ENCODE measurements at regions not wholly inside any gene's neighbourhood (a gene's known extent, or its start where the extent isn't known, plus 50 kb on each side); places are given as distances from the start of the nearest gene placed in this dataset.
A peak's percentile ranks its signal among the peaks of the same experiment; 100 is the strongest.

DNA sequence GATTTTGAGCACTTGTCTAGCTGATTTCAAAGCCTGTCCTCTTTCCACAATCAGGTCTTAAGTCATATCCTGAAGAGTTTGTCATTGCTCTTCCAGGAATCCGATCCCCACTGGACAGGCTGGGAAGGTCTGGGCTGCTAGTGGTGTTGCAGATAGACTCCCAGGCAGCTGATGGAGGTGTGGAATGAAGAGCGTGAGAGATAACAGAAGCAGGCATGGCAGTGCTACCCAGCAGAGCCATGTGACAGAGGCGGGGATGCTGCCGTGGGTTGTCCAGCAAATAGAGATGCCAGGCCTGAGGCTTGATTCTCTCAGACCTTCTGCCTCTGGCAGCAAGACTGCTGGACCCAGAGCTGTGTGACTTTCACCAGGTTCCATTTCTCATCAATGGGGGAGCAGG lies 116.5 kb upstream of the EEPD1 start:
- TF ChIP-seq SIN3A (IDR thresholded peaks at IDR 0.05; ENCODE audit: borderline replicate concordance, low read depth, low read length) (no peak), CTCF (IDR thresholded peaks at IDR 0.05) (no peak), POLR2AphosphoS5 (IDR thresholded peaks at IDR 0.05; ENCODE audit: low read depth, low read length) (no peak), TAF1 (IDR thresholded peaks at IDR 0.05; ENCODE audit: borderline replicate concordance, low read depth, low read length) (no peak), USF2 (IDR thresholded peaks at IDR 0.05; ENCODE audit: borderline replicate concordance, low read depth, low read length) (0 out of 2 replicates have a peak, but pooled peaks have one; percentile 3), REST (IDR thresholded peaks at IDR 0.05; ENCODE audit: low read depth, low read length) (no peak), NFIC (IDR thresholded peaks at IDR 0.05; ENCODE audit: borderline replicate concordance) (no peak), PBX3 (IDR thresholded peaks at IDR 0.05) (peak; percentile 56), FOXM1 (IDR thresholded peaks at IDR 0.05; ENCODE audit: low read depth) (no peak), YY1 (IDR thresholded peaks at IDR 0.05; ENCODE audit: low read depth) (0 out of 2 replicates have a peak, but pooled peaks have one; percentile 2), EZH2phosphoT487 (IDR thresholded peaks at IDR 0.05; ENCODE audit: borderline replicate concordance, low read depth) (no peak), CHD2 (IDR thresholded peaks at IDR 0.05; ENCODE audit: low read length, partially characterized antibody) (no peak), RCOR1 (IDR thresholded peaks at IDR 0.05; ENCODE audit: low read length) (no peak)
- TF ChIP-seq, protein P1, sequence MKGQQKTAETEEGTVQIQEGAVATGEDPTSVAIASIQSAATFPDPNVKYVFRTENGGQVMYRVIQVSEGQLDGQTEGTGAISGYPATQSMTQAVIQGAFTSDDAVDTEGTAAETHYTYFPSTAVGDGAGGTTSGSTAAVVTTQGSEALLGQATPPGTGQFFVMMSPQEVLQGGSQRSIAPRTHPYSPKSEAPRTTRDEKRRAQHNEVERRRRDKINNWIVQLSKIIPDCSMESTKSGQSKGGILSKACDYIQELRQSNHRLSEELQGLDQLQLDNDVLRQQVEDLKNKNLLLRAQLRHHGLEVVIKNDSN (IDR thresholded peaks at IDR 0.05; ENCODE audit: borderline replicate concordance, low read depth), result peak; percentile 66; the same call in 1 of the 2 replicates

Measured in SK-N-SH (cell line).